GM18517 (cell line): ENCODE measurements at regions not wholly inside any gene's neighbourhood (a gene's known extent, or its start where the extent isn't known, plus 50 kb on each side); places are given as distances from the start of the nearest gene placed in this dataset.
"Not testable (repeated sequence)": the region's sequence is repeated elsewhere in the genome, so short reads cannot be mapped to it uniquely, and the experiment has no call there.

Experiments used
- ATAC-seq: cut with Tn5 transposase; IDR thresholded peaks from one replicate; pipeline ENCODE4 v1.9.1; 2021; ENCODE audit warnings: mild to moderate bottlenecking, moderate library complexity; ENCODE audit not compliant: unreplicated experiment

DNA sequence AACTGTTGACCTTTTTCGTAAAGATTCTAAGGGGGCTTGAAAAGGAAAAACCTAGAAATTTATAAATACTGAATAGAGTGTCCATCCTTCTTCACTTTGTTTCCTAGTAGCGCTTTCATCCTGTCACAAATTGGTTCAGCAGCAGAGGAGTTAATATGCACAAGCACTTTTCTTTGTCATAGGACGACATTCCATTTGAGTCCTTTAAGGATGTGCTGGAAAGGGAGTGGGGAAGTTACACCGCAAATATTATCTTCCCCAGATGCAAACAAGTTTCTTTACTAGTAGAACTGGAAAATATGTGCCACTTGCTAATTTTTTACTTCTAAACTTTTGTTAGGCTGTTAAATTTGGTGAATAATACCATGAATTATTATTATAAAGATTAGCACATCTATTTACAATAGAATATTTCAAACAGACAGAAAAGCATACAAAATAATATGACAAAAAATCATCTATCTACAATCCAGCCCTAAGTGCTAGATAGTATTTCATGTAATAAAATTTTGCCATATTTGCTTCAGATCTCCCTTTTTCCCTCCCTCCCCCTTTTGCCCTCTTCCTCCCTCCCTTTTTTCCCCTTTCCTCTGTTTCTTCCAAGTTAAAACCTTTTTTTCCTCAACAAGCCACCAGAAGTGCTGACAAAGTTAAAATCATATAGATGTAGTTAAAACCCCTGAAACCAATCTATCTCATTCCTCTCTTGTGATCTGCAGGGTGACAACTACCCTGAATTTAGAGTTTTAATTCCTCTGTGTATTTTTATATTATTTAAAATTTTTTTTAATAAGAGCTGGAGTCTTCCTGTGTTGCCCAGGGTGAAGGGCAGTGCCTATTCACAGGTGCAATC lies 50.5 kb upstream of the MAP4K3 start:
- no peak for ATAC-seq

DNA sequence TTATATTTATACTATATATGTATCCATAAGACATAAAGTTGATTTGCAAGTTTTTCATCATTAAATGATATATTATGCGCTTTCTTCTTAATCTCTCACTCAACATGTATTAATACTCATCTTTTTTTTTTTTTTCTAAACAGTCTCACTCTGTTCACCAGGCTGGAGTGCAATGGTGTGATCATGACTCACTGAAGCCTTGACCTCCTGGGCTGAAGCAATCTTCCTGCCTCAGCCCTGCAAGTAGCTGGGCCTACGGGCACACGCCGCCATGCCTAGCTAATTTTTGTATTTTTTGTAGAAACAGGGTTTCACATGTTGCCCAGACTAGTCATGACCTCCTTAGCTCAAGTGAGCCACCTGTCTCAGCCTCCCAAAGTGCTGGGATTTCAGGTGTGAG lies 51.4 kb upstream of the MAP4K3 start:
- no peak for ATAC-seq

DNA sequence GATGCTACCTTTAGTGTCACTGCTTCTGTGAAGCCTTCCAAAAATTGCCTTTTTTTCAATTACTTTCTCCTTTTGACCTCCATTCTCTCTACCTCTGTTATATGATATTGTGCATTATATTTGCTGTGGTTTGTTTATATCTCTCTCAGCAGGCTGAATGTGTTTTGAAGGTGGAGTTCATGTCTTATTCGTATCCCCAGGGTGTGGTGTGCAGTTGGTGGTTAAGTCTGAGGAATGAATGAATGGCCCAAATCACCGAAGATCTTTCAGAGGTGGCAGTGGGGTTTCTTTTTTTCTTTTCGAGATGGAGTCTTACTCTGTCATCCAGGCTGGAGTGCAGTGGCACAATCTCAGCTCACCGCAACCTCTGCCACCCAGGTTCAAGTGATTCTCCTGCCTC lies 53.5 kb upstream of the MAP4K3 start:
- no peak for ATAC-seq

DNA sequence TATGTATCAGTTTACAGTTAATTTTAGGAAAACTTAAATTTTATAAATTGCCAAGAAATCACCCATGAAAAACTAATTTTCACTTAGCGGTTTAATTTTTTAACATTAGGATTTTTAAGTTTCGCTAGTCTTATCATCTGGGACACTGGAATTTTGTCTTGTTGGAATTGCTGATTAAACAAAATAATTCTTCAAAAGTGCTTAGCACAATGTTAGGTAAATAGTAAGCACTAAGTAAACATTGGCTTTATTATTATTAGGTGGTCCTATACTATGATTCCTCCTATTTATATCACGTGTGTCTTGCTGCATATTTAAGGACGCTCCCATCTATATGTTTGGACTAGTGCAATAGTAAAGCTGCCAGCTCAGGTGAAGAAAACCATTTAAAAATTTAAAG lies 54.6 kb upstream of the MAP4K3 start:
- ATAC-seq: no peak

DNA sequence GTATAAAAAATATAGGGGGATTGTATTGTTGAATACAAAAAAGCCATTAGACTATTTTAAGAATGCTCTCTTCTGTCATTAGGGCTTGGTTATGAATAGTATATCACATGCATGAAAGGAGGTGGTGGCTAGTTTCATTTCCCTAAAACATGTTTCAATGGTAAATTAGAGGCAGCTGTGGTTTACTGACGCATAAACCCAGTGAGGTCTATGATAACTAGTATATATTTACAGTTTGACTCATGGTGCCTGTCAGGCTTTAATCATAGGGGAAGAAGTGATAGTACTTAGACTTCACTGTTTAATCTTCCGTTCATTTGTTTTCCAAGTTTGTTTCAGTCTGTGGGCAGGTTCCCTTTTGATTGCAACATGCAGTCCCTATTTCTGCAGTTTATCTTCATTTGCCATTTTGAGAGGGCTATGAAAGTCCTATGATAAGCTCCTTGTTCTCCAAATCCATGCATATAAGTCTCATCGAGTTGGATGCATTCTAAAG lies 55.1 kb upstream of the MAP4K3 start:
- peak; percentile 99 for ATAC-seq

DNA sequence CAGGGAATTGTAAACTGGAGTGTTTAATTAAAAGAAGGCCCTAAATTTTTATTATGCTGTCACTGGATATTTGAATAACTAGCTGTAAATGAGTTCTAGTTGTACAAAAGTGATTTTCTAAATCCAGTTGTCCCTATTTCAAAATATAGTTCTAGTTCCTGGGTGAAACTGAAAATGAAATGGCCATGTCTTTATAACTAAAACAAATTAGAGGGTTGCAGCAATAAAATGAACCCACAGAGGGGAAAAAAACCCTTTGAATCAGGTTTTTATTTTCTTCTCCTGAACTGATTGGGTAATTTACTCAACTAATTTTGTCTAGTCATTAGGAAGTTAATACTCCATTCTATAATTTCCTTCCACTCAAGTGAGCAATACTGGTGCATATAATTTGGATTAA lies 55.6 kb upstream of the MAP4K3 start:
- ATAC-seq: no peak

GRCh38 chr2:39494784-39495251 lies 57.7 kb upstream of the MAP4K3 start:
- ATAC-seq: peak; percentile 44

GRCh38 chr2:39497082-39497801 lies 60.2 kb upstream of the MAP4K3 start:
- ATAC-seq: no peak

DNA sequence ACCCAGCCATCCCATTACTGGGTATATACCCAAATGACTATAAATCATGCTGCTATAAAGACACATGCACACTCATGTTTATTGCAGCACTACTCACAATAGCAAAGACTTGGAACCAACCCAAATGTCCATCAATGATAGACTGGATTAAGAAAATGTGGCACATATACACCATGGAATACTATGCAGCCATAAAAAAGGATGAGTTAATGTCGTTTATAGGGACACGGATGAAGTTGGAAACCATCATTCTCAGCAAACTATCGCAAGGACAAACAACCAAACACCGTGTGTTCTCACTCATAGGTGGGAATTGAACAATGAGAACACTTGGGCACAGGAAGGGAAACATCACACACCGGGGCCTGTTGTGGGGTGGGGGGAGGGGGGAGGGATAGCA lies 61.1 kb upstream of the MAP4K3 start:
- ATAC-seq: not testable (repeated sequence)

DNA sequence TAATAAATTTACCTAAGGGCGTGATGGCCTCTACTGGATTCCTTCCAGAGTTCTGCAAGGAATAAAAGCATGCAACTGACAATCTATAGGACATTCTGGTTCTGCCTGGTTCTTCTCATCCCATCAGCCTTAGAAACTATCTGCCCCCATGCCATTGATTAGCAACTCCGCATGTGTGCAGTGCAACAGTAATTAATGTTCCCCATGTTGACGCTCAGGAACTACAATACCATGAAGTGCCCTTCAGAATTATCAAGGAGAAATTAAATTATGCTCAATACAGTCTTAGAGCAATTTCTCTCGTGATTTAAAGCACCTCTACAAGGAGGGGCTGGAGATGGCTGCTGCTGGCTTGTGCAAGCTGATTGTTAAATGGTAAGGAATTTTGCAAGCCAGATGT lies 61.7 kb upstream of the MAP4K3 start:
- no peak for ATAC-seq

DNA sequence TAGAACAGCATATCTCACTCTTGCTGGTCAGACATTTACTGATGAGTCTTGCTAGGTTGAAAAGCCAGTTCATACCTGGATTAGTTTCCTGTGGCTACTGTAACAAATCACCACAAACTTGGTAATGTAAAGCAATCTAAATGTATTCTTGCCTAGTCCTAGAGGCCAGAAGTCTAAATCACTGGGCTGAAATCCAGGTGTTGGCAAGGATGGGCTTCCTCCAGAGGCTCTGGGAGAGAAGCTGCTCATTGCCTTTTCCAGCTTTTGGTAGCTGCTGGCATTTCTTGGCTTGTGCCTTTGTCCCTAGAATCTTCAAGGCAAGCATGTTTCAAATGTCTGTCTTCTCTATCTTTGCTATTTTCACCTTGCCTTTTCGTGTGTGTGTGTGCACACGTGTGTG lies 62.3 kb upstream of the MAP4K3 start:
- no peak for ATAC-seq

GRCh38 chr2:39501412-39501811 lies 64.3 kb upstream of the MAP4K3 start:
- ATAC-seq: no peak

- ATAC-seq: no peak
These were observed 66.2 kb upstream of the MAP4K3 start for GRCh38 chr2:39503277-39503676.

- no peak for ATAC-seq
These were observed 67.8 kb upstream of the MAP4K3 start for GRCh38 chr2:39504790-39505335.

GRCh38 chr2:39506215-39506614 lies 69.1 kb upstream of the MAP4K3 start:
- no peak for ATAC-seq

DNA sequence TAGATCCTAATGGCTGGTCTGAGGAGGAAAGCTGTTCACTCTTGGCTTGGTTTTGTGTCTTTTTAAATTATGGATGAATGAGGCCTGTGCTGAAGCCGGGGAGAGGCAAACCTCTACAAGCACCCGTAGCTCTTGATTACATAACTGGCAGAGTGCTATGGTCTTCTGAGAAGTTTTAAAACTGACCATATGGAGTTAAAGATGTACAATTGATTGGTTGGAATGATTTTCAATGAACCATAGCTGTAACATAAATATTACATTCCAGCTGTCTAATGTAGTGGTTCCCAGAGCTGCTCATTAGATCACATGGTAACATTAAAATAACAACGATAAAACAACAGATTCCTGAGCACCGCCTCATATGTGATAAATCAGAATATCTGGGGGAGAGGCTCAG lies 71.1 kb upstream of the MAP4K3 start:
- no peak for ATAC-seq

DNA sequence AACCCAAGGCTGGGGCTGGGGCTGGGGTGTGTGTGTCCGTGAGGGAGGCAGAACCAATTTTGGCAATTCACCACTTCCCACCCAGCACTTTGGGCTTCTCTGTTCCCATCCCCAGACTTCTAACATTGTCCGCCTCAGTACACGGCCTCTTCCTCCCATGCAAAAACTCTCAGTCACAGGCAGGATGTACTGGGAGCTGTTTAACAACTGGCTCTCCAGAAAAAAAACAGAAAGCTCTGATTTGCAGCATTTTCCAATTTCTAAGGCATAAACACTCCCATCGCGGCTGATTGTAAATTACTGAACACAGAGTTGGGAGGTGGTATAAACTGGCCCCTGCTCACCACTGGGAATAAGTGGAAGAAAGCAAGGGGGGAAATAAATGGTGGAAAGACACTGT lies 73.1 kb upstream of the MAP4K3 start:
- ATAC-seq: no peak

DNA sequence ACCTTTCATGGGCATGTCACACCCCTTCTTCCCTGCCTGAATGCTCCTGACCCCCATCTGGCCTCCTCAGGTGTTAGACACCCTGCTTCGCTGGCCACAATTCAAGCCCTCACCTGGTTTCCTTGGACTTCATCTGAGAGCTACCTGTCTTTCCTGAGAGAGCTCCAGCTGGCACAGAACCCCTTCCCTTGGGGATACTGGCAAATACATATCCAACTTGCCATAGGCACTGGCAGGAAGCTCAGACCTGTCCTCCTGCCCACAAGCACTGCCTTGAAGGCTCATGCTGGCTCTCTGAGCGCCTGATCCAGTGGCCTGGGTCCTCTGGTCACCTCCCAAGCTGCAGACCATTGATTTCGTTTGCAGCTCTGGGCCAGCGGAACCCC lies 74.1 kb upstream of the MAP4K3 start:
- no peak for ATAC-seq

- ATAC-seq: no peak
These were observed 74.7 kb upstream of the MAP4K3 start for GRCh38 chr2:39511605-39512433.

GRCh38 chr2:39512434-39512935 lies 75.4 kb upstream of the MAP4K3 start:
- no peak for ATAC-seq

GRCh38 chr2:39512941-39513340 lies 75.9 kb upstream of the MAP4K3 start:
- no peak for ATAC-seq
